IPS-15b (cell line): ENCODE measurements at regions not wholly inside any gene's neighbourhood (a gene's known extent, or its start where the extent isn't known, plus 50 kb on each side); places are given as distances from the start of the nearest gene placed in this dataset.

Experiments
- H3K27me3 ChIP-seq: one replicate; pipeline ENCODE4 v1.6.1; 2013; ENCODE audit warnings: low read length; ENCODE audit not compliant: control insufficient read depth, insufficient read depth
- H3K36me3 ChIP-seq: one replicate; pipeline ENCODE4 v1.6.1; 2013; ENCODE audit warnings: low read length; ENCODE audit not compliant: control insufficient read depth, insufficient read depth
- H3K4me1 ChIP-seq: one replicate; pipeline ENCODE4 v1.6.1; 2013; ENCODE audit warnings: mild to moderate bottlenecking, low read length; ENCODE audit not compliant: control insufficient read depth, insufficient read depth
- H3K4me3 ChIP-seq: one replicate; pipeline ENCODE4 v1.5.1; 2013; ENCODE audit warnings: low read depth, low read length
- H3K9ac ChIP-seq: one replicate; pipeline ENCODE4 v1.6.1; 2013; ENCODE audit warnings: low read depth, mild to moderate bottlenecking, low read length
- H3K9me3 ChIP-seq: one replicate; pipeline ENCODE4 v1.6.1; 2013; ENCODE audit warnings: mild to moderate bottlenecking, low read length; ENCODE audit not compliant: control insufficient read depth, insufficient read depth

- peaks cover 27% of the 10 kb centered on the region for H3K27me3 ChIP-seq
- no peak overlapping the region for H3K4me3 ChIP-seq
- no peaks in the 10 kb centered on the region for H3K9me3 ChIP-seq
- H3K4me1 ChIP-seq = no peaks in the 10 kb centered on the region
- H3K9ac ChIP-seq = no peak overlapping the region
- H3K36me3 ChIP-seq = no peaks in the 10 kb centered on the region
Observed at GRCh38 chr21:20611008-20611407, 387.2 kb upstream of the NCAM2 start.

DNA sequence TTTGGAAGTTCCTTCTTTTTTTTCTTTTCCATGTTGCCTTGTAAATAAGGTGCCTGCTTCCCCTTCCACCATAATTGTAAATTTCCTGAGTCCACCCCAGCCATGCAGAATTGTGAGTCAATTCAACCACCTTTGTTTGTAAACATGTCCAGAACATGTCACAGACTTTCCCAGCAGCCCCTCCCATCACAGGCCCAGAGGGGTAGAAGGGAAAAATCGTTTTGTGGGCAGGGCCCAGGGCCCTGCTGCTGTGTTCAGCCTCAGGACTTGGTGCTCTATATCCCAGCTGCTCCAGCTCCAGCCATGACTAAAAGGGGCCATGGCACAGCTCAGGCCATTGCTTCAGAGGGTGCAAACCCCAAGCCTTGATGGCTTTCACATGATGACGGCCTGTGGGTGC is 384.6 kb upstream of the NCAM2 start:
- H3K36me3 ChIP-seq = no peaks in the 10 kb centered on the region
- H3K9me3 ChIP-seq = no peaks in the 10 kb centered on the region
- H3K27me3 ChIP-seq = peaks cover 52% of the 10 kb centered on the region

DNA sequence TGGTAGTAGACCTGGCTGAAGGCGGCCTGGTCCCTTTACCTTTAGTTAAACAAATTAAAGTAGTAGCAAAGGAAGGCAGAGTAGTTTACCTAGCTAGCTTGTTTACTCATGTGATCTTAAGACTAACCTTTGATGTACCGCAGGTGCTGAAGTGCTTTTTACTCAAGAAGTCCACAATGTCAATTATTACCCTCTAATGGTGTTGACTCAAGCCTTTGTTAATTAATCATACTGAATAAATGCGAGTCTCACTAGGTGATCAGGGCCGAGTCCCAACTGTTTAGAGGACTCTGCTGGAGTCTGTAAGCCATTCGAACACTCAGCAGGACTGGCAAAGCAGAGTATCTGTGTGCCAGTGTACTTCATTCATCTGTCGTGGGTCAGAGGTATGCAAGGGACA is 381.1 kb upstream of the NCAM2 start:
- Histone ChIP-seq H3K9ac (no peak overlapping the region), H3K36me3 (no peaks in the 10 kb centered on the region), H3K4me1 (no peaks in the 10 kb centered on the region), H3K4me3 (no peak overlapping the region), H3K9me3 (no peaks in the 10 kb centered on the region), H3K27me3 (peaks cover 74% of the 10 kb centered on the region)

More for the DNA sequence above, 384.6 kb upstream of the NCAM2 start:
- Histone ChIP-seq H3K4me3 (no peak overlapping the region), H3K9ac (no peak overlapping the region), H3K4me1 (no peaks in the 10 kb centered on the region)

DNA sequence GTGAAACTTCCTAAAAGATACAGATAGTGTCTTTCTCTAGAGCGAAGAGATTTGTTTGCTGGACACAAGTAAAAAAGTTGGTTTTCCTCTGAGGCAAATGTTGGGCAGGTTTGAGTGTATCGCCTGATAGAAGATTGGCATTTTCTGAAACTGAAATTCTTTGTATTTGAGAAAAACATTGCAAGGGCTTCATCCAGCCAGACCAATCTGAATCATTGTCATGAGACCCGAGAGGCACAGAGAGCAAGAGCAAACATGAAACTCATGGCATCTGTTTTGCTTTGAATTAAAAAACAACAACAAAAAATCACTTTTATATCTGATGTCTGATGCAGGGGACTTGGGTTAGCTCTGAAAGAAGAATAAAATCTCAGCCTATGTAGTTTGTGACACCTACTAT is 379.3 kb upstream of the NCAM2 start:
- H3K9me3 ChIP-seq = peaks cover 6% of the 10 kb centered on the region
- no peak overlapping the region for H3K4me3 ChIP-seq
- no peaks in the 10 kb centered on the region for H3K4me1 ChIP-seq
- H3K9ac ChIP-seq = no peak overlapping the region
- H3K27me3 ChIP-seq = peaks cover 67% of the 10 kb centered on the region
- H3K36me3 ChIP-seq = no peaks in the 10 kb centered on the region

GRCh38 chr21:20627594-20627993 is 370.6 kb upstream of the NCAM2 start:
- H3K4me1 ChIP-seq = peaks cover 12% of the 10 kb centered on the region
- H3K9ac ChIP-seq = no peak overlapping the region
- H3K27me3 ChIP-seq = no peaks in the 10 kb centered on the region
- no peak overlapping the region for H3K4me3 ChIP-seq
- H3K9me3 ChIP-seq = peaks cover 7% of the 10 kb centered on the region
- no peaks in the 10 kb centered on the region for H3K36me3 ChIP-seq

DNA sequence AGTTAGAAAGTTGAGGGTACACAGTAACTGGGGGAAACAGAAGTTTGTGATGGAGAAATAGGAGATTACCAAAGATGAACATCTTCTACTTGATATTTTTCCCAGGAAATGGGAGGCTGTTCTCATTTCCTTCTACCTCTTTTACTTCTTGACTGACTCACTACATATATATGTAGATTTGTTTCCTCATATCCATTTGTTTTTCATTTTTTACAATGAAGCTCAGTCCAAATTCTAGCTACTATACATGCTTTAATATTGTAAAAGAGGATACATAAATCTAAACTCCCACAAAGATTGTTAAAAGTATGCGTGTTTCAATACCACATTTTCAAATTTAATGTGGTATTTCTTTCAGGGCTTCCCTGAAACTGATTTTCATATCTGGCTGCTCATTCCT is 366.6 kb upstream of the NCAM2 start:
- H3K9me3 ChIP-seq = no peaks in the 10 kb centered on the region
- no peak overlapping the region for H3K4me3 ChIP-seq
- no peaks in the 10 kb centered on the region for H3K36me3 ChIP-seq
- H3K9ac ChIP-seq = no peak overlapping the region
- peaks cover 12% of the 10 kb centered on the region for H3K4me1 ChIP-seq
- H3K27me3 ChIP-seq = no peaks in the 10 kb centered on the region

- no peak overlapping the region for H3K4me3 ChIP-seq
- H3K9ac ChIP-seq = no peak overlapping the region
- H3K4me1 ChIP-seq = peaks cover 5% of the 10 kb centered on the region
- no peaks in the 10 kb centered on the region for H3K27me3 ChIP-seq
- H3K36me3 ChIP-seq = no peaks in the 10 kb centered on the region
- H3K9me3 ChIP-seq = no peaks in the 10 kb centered on the region
Observed at GRCh38 chr21:20639026-20639425, 359.2 kb upstream of the NCAM2 start.

- H3K9me3 ChIP-seq = peaks cover 3% of the 10 kb centered on the region
Observed at GRCh38 chr21:20641241-20641640, 357.0 kb upstream of the NCAM2 start.

GRCh38 chr21:20642681-20643080 is 355.5 kb upstream of the NCAM2 start:
- peaks cover 5% of the 10 kb centered on the region for H3K4me1 ChIP-seq
- H3K9ac ChIP-seq = no peak overlapping the region
- no peak overlapping the region for H3K4me3 ChIP-seq
- H3K9me3 ChIP-seq = peaks cover 3% of the 10 kb centered on the region
- peaks cover 6% of the 10 kb centered on the region for H3K36me3 ChIP-seq
- H3K27me3 ChIP-seq = no peaks in the 10 kb centered on the region

More at GRCh38 chr21:20641241-20641640, 357.0 kb upstream of the NCAM2 start:
- Histone ChIP-seq H3K36me3 (peaks cover 4% of the 10 kb centered on the region), H3K27me3 (no peaks in the 10 kb centered on the region), H3K9ac (no peak overlapping the region), H3K4me3 (no peak overlapping the region), H3K4me1 (peaks cover 5% of the 10 kb centered on the region)

DNA sequence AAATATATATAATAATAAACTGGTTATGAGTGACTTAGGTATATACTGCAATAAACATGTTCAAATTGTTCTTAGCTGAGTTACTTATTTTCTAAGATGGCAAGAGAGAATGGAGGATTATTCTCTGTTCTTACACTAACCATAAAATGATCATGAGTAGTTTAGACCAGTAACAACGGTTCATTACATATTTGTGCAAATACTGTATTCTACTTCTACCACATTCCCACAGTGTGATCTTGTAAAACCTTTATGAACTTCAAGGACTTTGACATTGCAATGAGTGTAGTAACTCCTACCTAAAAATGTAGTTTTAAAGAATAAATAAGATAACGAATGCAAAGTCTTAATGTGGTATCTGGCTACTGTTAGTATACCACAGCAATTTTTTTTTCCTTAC is 353.7 kb upstream of the NCAM2 start:
- Histone ChIP-seq H3K4me1 (peaks cover 5% of the 10 kb centered on the region), H3K9me3 (peaks cover 3% of the 10 kb centered on the region), H3K36me3 (peaks cover 6% of the 10 kb centered on the region), H3K27me3 (no peaks in the 10 kb centered on the region), H3K4me3 (no peak overlapping the region), H3K9ac (no peak overlapping the region)

DNA sequence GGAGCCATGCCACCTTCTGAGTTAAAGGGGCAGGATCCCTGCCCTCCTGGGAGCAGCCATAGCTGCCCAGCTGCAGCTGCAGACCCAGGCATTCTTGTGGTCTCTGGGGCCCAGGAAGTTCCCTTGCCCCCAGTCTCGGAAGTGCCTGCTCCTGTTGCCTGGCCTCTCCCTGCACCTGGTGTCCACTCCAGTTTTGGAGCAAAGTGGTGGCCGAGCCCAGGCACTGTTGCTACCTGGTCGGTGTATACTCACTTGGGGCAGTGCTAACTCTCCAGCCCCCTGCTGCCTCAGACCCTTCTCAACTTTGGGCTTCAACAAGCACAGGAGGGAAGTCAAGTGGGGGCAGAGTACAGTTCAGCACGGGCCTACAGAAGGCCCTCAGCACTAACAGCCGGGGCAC is 352.9 kb upstream of the NCAM2 start:
- H3K4me3 ChIP-seq = no peak overlapping the region
- no peak overlapping the region for H3K9ac ChIP-seq
- peaks cover 6% of the 10 kb centered on the region for H3K36me3 ChIP-seq
- peaks cover 3% of the 10 kb centered on the region for H3K9me3 ChIP-seq
- peaks cover 5% of the 10 kb centered on the region for H3K4me1 ChIP-seq
- no peaks in the 10 kb centered on the region for H3K27me3 ChIP-seq

DNA sequence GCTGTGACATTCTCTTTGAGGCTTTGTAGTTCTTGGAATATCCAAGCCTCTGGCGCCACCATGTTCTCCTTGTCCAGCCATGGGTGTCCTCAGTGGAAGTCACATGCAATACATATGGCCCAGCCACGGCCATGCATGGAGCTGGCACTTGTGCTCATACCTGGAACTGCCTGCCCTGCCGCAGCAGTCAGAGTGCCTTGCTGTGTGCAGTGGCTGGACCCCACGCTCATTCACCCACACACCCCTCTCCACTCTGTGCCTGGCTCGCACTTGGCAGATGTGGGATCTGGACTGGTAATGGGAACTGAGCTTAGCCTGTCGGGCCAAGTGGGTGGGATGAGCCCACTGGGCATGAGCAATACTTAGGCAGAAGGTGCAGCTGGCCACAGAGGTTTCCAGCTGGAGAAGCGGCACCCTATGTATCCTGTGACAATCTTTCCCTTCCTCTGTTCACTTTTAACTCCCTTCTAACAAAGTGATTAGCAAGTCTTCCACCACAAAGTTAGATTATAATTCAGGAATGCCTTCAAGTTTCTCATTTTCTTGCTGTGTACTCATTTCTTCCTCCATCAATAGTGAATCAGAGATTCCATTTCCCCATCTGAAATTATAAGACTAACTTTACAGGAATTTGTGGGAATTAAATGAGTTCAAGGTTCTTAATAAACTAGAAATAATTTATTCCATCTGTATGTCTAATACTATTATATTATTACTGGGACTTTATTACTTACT is 351.6 kb upstream of the NCAM2 start:
- Histone ChIP-seq H3K27me3 (no peaks in the 10 kb centered on the region), H3K36me3 (peaks cover 6% of the 10 kb centered on the region), H3K4me1 (no peaks in the 10 kb centered on the region), H3K9ac (no peak overlapping the region), H3K4me3 (no peak overlapping the region), H3K9me3 (peaks cover 3% of the 10 kb centered on the region)
